Choroid plexus epithelial cell (primary cell): ENCODE measurements at regions not wholly inside any gene's neighbourhood (a gene's known extent, or its start where the extent isn't known, plus 50 kb on each side); places are given as distances from the start of the nearest gene placed in this dataset.
A peak's percentile ranks its signal among the peaks of the same experiment; 100 is the strongest.

Source experiments
- DNase-seq: peaks from one replicate; pipeline ENCODE4 v3.0.0-alpha.2; 2010; ENCODE audit warnings: low read depth
- H3K4me3 ChIP-seq: 2 replicates; pipeline ENCODE4 v1.5.1; 2011; ENCODE audit warnings: low read depth, mild to moderate bottlenecking, control low read depth, low read length, moderate library complexity
- CTCF ChIP-seq: conservative IDR thresholded peaks from 2 replicates; pipeline ENCODE4 v1.5.1; 2011; ENCODE audit warnings: low read depth, mild to moderate bottlenecking, control low read depth, inconsistent platforms, low read length, moderate library complexity

- DNase-seq: peak; percentile 91
- TF ChIP-seq CTCF: no peak
- H3K4me3 ChIP-seq: no peak overlapping the region
Measured at GRCh38 chr6:160919723-160920440, 71.7 kb upstream of the MAP3K4 start.

- no peak overlapping the region for H3K4me3 ChIP-seq
- no peak for DNase-seq
- no peak for TF ChIP-seq CTCF
Measured at GRCh38 chr6:160921095-160921494, 70.5 kb upstream of the MAP3K4 start.

GRCh38 chr6:160926281-160927276, 65.0 kb upstream of the MAP3K4 start:
- H3K4me3 ChIP-seq: no peak overlapping the region
- no peak for DNase-seq
- no peak for TF ChIP-seq CTCF

- no peak for TF ChIP-seq CTCF
- no peak for DNase-seq
- H3K4me3 ChIP-seq: no peak overlapping the region
Measured at GRCh38 chr6:160927416-160927815, 64.2 kb upstream of the MAP3K4 start.

GRCh38 chr6:160929361-160929760, 62.2 kb upstream of the MAP3K4 start:
- no peak overlapping the region for H3K4me3 ChIP-seq
- no peak for TF ChIP-seq CTCF
- no peak for DNase-seq

GRCh38 chr6:160929831-160930230, 61.7 kb upstream of the MAP3K4 start:
- H3K4me3 ChIP-seq: no peak overlapping the region
- no peak for TF ChIP-seq CTCF
- no peak for DNase-seq
